Left lobe of liver (tissue), 2 donors: ENCODE measurements at regions not wholly inside any gene's neighbourhood (a gene's known extent, or its start where the extent isn't known, plus 50 kb on each side); places are given as distances from the start of the nearest gene placed in this dataset.
A peak's percentile ranks its signal among the peaks of the same experiment; 100 is the strongest.
"Not testable (repeated sequence)": the region's sequence is repeated elsewhere in the genome, so short reads cannot be mapped to it uniquely, and the experiment has no call there.

ENCODE experiments used
- ATAC-seq: fragments of 200-7000 bp; cut with Tn5 transposase; one replicate; pipeline ENCODE4 v1.9.1; 2020; ENCODE audit warnings: mild to moderate bottlenecking, moderate library complexity
- DNase-seq: peaks from one replicate; pipeline ENCODE4 v3.0.0-alpha.2; 2020; ENCODE audit warnings: low spot score
- donor health status: DM: no; HTN: no; CAD: no; lungs with moderate emphysema.
- donor health status: DM: no; HTN: yes; CAD: no.

DNA sequence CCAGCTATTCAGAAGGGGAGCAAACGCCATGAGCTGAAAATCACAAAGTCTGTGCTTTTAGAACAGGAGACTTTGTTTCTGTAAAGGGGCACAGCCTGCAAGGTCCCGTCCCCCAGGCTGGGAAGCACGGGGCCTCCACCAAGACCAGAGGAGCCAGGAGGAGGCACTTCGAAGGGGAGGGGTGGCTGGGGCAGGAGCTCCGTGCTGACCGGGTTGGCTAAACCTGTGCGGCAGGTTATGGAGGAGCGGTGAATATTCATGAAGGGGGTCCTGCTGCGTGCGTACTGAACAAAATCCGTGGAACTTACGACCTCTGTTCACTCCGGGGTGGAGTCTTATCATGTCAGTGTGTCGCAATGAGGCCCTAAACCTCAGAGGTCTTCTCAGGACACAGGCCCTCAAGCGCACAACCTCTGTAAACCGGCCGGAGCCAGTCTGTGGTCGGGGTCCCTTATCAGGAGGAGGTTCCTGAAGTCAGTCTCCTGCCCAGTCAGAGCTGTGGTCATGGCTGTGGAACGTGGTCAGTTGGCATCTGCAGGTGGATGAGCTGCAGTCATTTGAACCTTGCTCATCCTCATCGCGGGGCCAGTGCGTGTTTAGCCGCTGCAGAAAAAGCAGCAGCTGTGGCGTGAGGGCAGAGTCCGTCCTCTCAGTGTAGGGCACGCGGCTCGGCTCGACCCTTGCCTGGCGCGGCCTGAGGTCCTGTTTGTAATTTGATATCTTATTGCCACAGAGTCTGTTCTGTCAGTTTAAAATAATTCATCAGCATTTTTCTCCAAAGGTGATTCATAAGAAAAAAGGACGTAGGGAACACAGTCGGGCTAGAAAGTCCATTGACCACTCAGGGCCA, 5507.7 kb upstream of the TPTE start:
- peak; percentile 81 for ATAC-seq

GRCh38 chr21:5015187-5015586, 5506.2 kb upstream of the TPTE start:
- not testable (repeated sequence) for ATAC-seq, DNase-seq

More for the DNA sequence above, 5507.7 kb upstream of the TPTE start:
- DNase-seq = not testable (repeated sequence)

DNA sequence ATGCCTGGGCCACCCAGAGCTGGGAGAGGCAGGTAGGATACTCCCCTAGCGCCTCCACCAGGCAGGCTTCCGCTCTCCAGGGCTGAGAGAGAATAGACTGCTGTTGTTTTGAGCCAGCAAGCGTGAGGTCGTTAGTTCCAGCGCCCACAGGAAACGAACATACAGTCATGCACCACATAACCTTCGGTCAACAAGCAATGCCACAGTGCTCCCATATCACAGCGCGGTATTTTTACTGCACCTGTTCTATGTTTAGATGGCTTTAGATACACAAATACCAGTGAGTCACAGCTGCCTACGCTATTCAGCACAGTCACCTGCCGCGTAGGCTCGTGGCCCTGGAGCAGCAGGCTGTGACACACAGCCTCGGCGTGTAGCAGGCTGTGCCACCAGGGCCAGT, 5502.3 kb upstream of the TPTE start:
- not testable (repeated sequence) for ATAC-seq, DNase-seq

DNA sequence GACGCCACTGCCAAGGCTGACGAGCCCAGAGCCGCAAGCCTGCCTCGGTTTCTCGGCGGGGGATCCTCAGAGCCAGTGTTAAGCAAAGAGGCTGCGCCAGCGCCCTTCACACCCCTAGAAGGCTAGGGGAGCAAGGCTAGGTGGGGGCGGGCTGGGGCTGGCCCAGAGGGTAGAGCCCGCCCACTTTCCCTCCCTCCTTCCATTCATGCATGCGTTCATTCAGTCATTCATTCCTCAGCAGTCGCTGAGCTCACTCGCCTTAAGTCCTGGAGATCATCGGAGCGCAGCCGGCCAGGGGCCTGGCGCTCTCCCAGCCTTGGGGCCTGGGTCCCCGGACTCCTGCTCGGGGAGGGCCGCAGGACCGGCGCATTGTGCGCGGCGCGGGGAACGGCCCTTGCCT, 5499.6 kb upstream of the TPTE start:
- ATAC-seq = peak; percentile 57

GRCh38 chr21:5022254-5022653, 5499.1 kb upstream of the TPTE start:
- not testable (repeated sequence) for DNase-seq
- peak; percentile 88 for ATAC-seq

More for the DNA sequence above, 5499.6 kb upstream of the TPTE start:
- DNase-seq = not testable (repeated sequence)

GRCh38 chr21:5022748-5023147, 5498.6 kb upstream of the TPTE start:
- peak; percentile 73 for ATAC-seq
- DNase-seq = not testable (repeated sequence)

DNA sequence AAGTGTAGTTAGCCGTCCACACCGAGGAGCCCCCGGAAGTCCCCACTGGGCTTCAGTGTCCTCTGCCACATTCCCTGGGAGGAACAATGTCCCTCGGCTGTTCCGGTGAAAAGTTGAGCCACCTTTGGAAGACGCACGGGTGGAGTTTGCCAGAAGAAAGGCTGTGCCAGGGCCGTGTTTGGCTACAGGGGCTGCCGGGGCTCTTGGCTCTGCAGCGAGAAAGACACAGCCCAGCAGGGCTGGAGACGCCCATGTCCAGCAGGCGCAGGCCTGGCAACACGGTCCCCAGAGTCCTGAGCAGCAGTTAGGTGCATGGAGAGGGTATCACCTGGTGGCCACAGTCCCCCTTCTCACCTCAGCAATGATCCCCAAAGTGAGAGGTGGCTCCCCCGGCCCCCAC, 5486.2 kb upstream of the TPTE start:
- ATAC-seq, DNase-seq: not testable (repeated sequence)

- ATAC-seq, DNase-seq: not testable (repeated sequence)
Measured at GRCh38 chr21:5035587-5035986, 5485.8 kb upstream of the TPTE start.

DNA sequence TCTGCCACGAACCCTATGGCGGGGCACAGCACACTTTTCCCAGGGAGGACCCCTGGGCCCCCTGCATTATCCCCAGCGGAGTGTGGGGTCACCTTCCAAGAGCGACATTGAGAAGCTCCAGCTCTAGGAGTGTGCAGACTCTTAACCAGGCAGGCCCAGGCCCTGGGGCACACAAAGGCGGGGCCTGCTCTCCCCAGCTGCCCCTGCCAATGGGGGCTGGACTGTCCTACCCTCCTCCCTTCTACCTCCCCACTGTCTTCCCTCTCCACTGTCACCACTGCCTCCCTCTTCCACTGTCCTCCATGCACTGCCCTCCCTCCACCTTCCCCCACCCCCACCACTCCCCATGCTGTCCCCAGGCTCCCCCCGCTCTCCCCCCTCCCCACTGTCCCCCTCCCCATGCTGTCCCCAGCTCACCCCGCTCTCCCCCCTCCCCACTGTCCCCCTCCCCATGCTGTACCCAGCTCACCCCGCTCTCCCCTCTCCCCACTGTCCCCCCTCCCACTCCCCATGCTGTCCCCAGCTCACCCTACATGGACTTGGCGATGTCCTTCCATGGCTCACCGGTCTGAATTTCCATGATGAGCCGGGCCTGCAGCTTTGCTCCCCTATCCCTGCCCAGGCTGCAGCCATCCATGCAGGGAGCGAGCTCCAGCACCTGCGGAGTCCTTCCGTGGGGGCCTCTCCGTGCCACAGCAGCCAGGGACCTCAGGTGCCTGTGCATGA, 5483.6 kb upstream of the TPTE start:
- not testable (repeated sequence) for DNase-seq, ATAC-seq

DNA sequence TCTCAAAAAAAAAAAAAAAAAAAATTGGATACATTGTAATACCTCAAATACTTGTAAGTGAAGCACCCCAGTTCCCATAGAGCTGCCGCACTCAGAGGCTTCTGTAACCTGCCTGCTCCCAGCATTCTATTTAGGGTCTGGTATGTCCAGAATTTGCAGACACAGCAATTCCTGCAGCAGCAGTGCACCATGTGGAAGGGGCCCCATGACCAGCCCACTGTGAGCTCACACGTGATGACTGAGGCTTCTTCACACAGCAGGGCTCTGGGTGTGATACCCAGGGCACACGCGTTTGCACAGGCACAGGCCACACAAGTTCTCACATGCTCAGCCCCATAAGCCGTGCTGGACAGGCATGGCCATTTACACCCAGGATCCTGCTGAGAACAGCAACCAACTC, 5481.5 kb upstream of the TPTE start:
- not testable (repeated sequence) for DNase-seq
- peak; percentile 26 for ATAC-seq

DNA sequence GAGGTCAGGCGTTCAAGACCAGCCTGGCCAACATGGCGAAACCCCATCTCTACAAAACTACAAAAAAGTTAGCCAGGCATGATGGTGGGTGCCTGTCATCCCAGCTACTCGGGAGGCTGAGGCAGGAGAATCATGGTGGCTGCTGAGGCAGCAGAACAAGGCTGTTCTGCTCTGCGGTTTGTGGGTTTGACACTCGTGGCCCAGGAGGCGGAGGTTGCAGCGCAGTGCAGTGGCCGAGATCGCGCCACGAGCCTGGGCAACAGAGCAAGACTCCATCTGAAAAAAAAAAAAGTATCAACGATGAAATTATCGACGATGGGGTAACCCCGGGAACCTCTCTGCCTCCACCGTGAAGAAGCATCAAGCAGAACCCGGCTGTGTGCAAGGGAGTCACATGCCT, 5478.8 kb upstream of the TPTE start:
- ATAC-seq, DNase-seq: not testable (repeated sequence)

- ATAC-seq, DNase-seq: not testable (repeated sequence)
Measured at GRCh38 chr21:5044812-5045211, 5476.6 kb upstream of the TPTE start.

GRCh38 chr21:5051303-5052018, 5469.9 kb upstream of the TPTE start:
- not testable (repeated sequence) for DNase-seq

DNA sequence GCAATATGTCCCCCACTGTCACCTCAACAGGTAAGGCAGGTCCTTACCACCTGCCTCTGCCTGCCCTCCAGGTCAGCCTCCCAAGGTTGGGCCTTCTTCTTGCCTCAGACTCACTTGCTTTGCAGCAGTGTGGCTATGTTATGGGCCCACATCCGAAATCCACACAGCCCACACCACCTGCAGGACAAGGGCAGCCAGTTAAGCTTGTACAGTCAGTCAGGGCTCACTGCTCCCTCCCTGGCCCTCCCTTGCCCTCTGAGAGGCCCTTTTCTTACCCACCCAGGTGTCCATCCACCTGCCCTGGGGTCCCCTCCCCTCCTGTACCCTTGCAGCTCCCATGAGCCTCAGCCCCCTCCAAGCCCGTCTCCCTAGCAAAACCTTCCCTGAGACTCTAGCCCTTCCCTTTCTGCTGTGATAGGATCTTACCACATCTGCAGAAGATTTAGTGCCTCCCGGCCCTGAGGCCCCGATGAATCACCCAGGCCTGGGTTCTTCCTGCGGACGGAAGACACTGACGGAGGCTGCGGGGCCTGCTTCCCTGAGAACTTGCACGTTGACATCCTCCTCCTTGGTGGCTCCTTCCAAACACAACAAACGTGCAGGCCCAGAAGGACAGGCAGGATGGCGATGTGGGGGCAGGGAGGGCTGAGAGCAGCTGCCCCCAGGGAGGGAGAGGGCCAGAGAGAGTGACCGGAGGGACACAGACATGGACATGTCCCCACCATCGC, 5466.2 kb upstream of the TPTE start:
- ATAC-seq = peak; percentile 24
- not testable (repeated sequence) for DNase-seq

More at GRCh38 chr21:5051303-5052018, 5469.9 kb upstream of the TPTE start:
- not testable (repeated sequence) for ATAC-seq

- not testable (repeated sequence) for DNase-seq
- peak; percentile 33 for ATAC-seq
Measured at GRCh38 chr21:5055996-5056962, 5465.1 kb upstream of the TPTE start.

GRCh38 chr21:5057077-5057476, 5464.3 kb upstream of the TPTE start:
- not testable (repeated sequence) for ATAC-seq, DNase-seq

DNA sequence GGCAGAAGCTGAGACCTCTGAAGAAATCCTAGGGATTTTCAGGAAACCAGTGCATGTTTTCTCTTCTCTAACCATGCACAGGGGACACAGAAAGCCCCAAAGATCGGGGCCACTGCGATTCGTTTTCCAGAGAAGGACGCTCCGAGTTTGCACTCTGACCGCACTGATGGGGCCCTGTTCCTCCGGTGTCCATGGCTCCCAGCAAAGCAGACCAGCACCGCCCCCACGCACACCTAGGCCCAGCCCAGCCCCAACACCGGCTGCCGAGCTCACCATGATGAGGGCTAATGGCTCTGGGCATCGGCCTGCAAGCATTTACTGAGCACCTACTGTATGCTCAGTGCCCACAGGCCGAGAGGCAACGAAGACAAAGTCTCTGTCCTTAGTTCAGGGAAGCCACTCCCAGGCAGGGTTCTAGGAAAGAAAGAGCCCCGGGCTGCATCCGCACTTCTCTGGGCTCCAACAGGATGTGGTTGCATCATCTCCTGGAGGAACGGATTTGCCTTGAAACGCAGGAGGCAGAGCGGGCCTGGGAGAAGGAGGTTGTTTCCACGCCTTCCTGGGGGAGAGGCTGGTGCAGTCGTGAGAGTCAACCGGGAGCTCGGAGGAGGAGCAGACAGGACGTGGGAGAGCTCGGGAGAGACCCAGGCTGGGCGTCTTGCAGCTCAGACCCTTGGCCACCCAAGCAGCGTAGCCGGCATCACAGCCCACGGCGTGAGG, 5460.9 kb upstream of the TPTE start:
- ATAC-seq, DNase-seq: not testable (repeated sequence)

GRCh38 chr21:5064581-5065142, 5456.7 kb upstream of the TPTE start:
- ATAC-seq, DNase-seq: not testable (repeated sequence)
